GM20431 (cell line): ENCODE measurements at regions not wholly inside any gene's neighbourhood (a gene's known extent, or its start where the extent isn't known, plus 50 kb on each side); places are given as distances from the start of the nearest gene placed in this dataset.
"Not testable (repeated sequence)": the region's sequence is repeated elsewhere in the genome, so short reads cannot be mapped to it uniquely, and the experiment has no call there.

Source experiments
- in situ Hi-C: fragments of 300-500 bp; cut with MseI, MboI; formaldehyde crosslinking; loops from one replicate; pipeline ENCODE4 v1.15.0; 2020; ENCODE audit warnings: low sequenced_read_pairs; ENCODE audit not compliant: unreplicated experiment

DNA sequence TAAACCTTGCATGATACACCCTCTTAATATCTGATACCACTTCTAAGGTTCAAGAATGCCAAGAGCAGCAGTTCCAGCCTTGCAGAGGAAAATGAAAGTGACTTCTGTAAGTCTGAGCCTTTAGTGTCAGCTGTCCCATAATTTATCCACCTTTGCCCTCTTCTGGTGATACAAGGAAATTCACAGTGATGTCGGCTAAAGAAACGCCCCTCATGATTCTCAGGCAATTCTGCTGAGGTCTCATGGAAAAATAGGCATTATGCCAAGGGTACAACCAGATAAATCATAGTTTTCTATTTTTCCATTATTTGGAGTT lies 172.2 kb upstream of the CXCL13 start:
- in situ Hi-C loops = no loop called here

DNA sequence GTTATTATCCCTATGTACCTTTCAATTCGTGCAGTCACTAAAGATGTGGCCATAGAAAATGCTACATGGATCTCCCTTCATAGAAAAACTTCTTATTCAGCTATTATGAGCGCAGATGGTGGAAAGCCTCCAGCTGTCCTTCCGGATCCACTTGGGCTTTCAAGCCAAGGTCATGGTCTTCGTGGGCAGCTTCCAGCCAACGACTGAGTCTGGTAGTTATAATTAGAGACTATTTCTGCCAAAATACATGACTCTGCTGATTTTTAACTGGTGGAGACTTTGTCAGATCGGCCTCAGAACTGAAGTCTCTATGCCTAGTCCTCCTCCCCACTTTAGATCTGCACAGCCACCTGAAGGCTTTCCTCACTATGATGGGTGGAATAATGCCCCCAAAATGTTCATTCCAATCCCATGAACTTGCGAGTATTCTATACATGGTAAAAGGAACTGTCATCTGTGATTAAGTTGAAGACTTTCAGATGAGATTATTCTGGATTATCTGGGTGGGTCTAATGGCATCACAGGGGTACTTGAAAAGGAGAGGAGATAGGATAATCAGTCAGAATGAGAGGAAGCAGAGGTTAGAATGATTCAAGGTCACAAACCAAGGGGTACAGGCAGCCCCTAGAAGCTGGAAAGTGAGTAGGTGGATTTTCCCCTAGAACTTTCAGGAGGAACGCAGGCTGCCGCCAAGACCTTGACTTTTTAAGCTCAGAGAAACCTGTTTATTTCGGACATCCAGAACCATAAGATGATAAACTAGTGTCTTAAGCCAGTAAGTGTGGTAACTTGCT lies 171.1 kb upstream of the CXCL13 start:
- in situ Hi-C loops = no loop called here

DNA sequence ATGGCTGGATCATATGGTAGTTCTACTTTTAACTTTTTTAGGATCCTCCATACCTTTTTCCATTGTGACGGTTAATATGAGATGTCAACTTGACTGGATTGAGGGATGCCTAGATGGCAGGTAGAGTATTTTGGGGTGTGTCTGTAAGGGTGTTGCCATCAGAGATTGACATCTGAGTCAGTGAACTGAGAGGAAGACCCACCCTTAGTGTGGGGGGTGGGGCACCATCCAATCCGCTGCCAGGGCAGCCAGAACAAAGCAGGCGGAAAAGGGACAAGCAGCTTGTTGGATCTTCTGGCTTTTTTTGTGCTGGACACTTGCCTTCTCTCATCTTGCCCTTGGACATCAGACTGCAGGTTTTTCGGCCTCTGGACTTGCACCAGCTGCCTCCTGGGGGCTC lies 168.5 kb upstream of the CXCL13 start:
- in situ Hi-C loops = no loop called here

GRCh38 chr4:77438549-77438948 lies 167.1 kb upstream of the CXCL13 start:
- in situ Hi-C loops = no loop called here

- in situ Hi-C loops = no loop called here
These were observed 161.7 kb upstream of the CXCL13 start for GRCh38 chr4:77443941-77444340.

DNA sequence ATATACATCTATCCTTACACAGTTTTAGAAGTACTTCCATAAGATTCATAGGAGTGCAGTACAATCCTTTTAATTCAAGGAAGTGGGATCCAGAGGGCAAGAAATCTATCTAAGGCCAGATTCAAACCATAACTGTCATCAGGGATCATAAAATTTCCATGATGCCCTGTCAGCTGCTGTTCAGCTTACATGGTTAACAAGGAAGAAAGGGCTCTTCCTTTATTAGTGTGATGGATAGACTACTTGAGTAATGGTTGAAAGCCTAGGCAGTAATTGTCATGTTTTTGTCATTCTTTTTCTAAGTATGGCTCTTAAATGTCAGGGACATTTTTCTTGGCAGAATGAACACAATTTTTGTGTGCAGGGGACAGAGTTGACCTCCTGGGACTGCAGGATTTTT lies 159.8 kb upstream of the CXCL13 start:
- in situ Hi-C loops = no loop called here

DNA sequence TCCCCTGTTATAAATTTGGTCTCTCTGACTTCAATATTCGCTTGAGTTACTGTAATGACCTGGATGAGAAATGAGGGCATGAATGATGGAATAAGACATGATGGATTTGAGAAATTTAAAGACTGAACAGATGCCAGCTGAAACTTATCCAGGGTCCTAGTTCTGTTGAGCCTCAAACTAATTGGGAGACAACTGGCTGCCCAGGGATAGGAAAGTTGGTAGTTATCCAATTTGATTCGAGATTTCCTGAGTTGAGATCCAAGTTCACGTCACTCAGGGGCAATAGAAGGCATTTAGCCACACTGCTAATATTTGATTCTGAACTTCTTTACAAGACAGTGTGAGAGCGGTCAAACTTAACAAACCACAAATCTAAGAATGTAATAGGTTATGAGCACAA lies 159.0 kb upstream of the CXCL13 start:
- in situ Hi-C loops = no loop called here

DNA sequence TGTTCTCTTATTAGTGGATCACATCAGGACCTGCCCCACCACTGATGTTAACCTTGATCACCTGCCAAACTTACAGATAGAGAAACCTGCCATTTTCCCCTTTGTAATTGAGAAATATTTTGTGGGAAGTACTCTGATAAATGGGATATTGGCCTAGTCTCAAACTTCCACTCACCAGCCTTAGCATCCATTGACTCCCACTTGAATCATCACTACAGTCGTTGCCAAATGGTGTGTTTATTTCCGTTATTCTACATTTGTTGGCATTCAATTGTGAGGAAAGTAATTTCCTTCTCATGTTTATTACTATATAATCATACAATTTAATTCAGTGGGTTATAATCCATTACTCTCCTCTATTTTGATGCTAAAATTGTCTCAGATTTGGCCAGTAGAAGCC lies 156.4 kb upstream of the CXCL13 start:
- in situ Hi-C loops = no loop called here

- in situ Hi-C loops = no loop called here
These were observed 155.6 kb upstream of the CXCL13 start for GRCh38 chr4:77450006-77450405.

DNA sequence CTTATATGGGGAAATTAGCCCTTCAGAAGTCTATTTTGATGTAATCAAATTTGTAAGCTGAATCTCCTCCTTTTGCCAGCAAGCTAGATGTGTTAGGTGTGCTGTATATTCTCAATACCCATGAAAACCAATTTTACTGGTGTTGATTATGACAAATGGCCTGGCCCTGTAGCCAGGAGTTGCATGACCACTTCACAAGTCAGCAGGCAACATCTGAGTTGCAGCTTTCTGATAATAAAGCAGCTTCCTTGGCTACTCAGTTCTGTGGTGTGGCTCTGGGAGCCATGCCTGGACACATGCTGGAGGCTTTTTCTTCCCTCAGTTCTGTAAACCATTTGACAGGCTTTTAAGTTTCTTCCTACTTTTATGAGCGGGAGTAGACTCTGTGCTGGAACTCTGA lies 154.1 kb upstream of the CXCL13 start:
- in situ Hi-C loops = no loop called here

DNA sequence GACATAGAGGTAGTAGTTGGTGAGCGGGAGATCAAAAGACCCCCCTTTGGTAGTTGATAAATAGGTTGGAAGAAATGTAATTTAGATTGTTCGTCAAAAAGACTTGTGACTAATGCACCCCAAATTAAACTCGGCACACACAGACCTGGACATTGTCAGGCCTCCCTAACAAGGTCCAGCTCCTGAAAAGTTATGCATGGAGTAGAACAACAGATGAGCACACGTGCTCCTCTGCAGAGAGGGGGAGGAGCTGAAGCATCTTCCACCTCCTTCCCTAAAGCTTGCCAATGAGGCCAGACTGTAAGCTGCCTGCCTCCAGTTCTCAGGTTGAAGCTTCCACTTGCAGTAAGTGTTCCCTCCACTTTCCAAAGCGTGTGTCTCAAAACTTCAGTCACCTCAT lies 153.5 kb upstream of the CXCL13 start:
- in situ Hi-C loops = not testable (repeated sequence)

DNA sequence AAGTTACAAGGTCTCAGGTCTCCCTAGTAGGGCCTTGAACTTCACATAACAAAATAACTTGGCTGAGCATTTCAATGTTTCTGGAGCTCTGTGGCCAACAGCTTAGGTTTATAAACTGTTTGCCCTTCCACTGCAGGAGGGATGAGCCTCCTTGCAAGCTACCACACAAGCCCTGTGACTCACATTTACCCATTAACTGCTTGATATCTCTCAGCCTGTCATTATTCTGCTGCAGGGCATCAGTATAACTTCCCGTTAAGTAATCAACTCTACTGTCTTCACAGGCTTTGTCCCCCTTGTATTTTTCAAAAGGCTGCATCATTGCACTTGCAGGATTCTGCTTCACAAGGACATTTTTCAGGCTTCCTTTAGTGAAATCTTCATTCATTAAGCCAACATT lies 151.7 kb upstream of the CXCL13 start:
- in situ Hi-C loops = no loop called here

- in situ Hi-C loops = no loop called here
These were observed 150.8 kb upstream of the CXCL13 start for GRCh38 chr4:77454858-77455257.

GRCh38 chr4:77464100-77464499 lies 141.5 kb upstream of the CXCL13 start:
- in situ Hi-C loops = not testable (repeated sequence)

- in situ Hi-C loops = no loop called here
These were observed 140.3 kb upstream of the CXCL13 start for GRCh38 chr4:77465271-77465670.

DNA sequence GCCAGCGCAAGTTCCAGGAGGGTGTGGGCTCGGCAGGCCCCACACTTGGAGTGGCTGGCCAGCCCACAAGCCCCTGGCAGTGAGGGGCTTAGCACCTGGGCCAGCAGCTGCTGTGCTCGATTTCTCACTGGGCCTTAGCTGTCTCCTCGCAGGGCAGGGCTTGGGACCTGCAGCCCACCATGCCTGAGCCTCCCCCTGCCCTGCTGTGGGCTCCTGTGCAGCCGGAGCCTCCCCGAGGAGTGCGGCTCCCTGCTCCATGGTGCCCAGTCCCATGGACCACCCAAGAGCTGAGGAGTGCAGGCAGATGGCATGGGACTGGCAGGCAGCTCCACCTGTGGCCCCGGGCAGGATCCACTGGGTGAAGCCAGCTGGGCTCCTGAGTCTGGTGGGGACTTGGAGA lies 139.2 kb upstream of the CXCL13 start:
- in situ Hi-C loops = no loop called here

DNA sequence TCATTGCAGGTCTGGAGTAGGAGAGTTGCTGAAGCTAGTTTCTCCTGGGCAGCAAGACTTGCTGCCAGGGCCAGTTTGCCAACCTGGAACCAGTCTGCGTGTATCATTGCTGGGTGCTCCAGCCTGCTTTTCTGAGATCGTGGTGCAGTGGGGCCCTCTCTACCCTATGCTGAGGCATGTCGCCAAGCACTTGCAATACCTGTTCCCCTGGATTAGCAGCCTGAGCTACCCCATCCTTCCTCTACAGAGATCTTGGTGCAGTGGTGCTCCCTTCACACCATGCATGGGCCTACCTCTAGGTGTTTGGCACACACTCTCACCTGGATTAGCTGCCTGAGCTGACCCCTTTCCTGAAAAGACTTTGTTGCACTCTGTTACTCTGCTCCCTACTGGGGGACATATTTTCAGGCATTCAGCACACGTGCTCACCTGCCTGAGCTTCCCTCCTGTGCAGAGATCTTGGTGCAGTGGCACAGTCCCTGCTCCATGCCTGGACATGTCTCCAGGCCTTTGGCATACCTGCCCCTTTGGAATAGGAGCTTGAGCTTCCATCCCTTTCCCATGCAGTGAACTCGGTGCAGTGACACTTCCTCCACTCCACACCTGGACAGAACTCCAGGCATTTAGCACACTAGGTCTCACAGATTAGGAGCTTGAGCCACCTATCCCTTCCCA lies 133.7 kb upstream of the CXCL13 start:
- in situ Hi-C loops = no loop called here

DNA sequence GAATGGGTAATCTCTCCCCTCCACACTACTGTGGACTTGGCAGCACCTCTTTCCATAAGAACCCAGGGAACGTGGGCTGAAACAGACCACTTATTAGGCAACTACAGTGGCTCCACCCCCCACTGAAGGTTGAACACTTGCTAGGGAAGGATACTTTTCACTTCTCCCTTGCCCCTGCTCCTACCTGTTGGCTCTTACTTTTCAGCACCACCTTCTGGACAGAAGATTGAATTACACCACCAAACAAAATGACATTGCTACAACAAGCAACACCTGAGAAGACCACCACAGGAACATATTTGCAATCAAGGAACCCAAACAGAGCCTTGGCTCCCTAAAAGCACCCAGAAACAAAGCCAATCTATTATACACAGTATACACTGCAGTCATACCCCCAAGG lies 132.1 kb upstream of the CXCL13 start:
- in situ Hi-C loops = no loop called here

- in situ Hi-C loops = no loop called here
These were observed 123.8 kb upstream of the CXCL13 start for GRCh38 chr4:77481856-77482255.

DNA sequence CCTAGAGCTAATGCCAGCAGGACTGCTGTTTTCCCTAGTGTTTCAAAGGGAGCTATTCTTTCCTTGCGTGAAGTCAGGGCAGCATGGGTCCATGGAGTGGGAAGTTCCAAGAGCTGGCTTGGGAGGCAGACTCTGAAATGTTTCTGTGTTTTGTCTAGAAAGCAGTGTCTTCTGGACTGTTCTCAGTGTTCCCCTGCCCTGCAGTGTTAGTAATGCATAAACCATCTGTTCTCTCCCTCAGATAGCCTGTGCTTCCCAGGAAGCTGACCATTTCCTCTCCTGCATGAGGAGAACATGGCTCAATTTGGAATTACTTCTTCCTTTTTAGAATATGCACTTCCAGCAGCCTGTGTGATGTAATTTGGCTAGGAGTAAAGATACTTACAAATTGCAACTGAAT lies 116.7 kb upstream of the CXCL13 start:
- in situ Hi-C loops = no loop called here

GRCh38 chr4:77493120-77493752 lies 112.4 kb upstream of the CXCL13 start:
- in situ Hi-C loops = no loop called here
